HG03378 (cell line): ENCODE measurements at regions not wholly inside any gene's neighbourhood (a gene's known extent, or its start where the extent isn't known, plus 50 kb on each side); places are given as distances from the start of the nearest gene placed in this dataset.
A peak's percentile ranks its signal among the peaks of the same experiment; 100 is the strongest.
"Not testable (repeated sequence)": the region's sequence is repeated elsewhere in the genome, so short reads cannot be mapped to it uniquely, and the experiment has no call there.

Experiments used
- ATAC-seq: cut with Tn5 transposase; IDR thresholded peaks from one replicate; pipeline ENCODE4 v1.9.1; 2021; ENCODE audit warnings: mild to moderate bottlenecking, moderate library complexity; ENCODE audit not compliant: unreplicated experiment

- no peak for ATAC-seq
Observed at GRCh38 chr2:194723446-194723845, 933.6 kb upstream of the SLC39A10 start.

- no peak for ATAC-seq
Observed at GRCh38 chr2:194721227-194721626, 935.8 kb upstream of the SLC39A10 start.

- no peak for ATAC-seq
Observed at GRCh38 chr2:194720462-194720861, 936.6 kb upstream of the SLC39A10 start.

- no peak for ATAC-seq
Observed at GRCh38 chr2:194718881-194719280, 938.1 kb upstream of the SLC39A10 start.

- ATAC-seq: no peak
Observed at GRCh38 chr2:194714541-194714940, 942.5 kb upstream of the SLC39A10 start.

- no peak for ATAC-seq
Observed at GRCh38 chr2:194709840-194710239, 947.2 kb upstream of the SLC39A10 start.

- ATAC-seq: no peak
Observed at GRCh38 chr2:194706179-194706578, 950.8 kb upstream of the SLC39A10 start.

- no peak for ATAC-seq
Observed at GRCh38 chr2:194705398-194705797, 951.6 kb upstream of the SLC39A10 start.

GRCh38 chr2:194700726-194701125 is 956.3 kb upstream of the SLC39A10 start:
- no peak for ATAC-seq

- no peak for ATAC-seq
Observed at GRCh38 chr2:194700116-194700515, 956.9 kb upstream of the SLC39A10 start.

- ATAC-seq: no peak
Observed at GRCh38 chr2:194698012-194698411, 959.0 kb upstream of the SLC39A10 start.

GRCh38 chr2:194697439-194697838 is 959.6 kb upstream of the SLC39A10 start:
- ATAC-seq: no peak

GRCh38 chr2:194696690-194697089 is 960.3 kb upstream of the SLC39A10 start:
- ATAC-seq: no peak

- ATAC-seq: no peak
Observed at GRCh38 chr2:194686569-194686968, 970.5 kb upstream of the SLC39A10 start.

- ATAC-seq: no peak
Observed at GRCh38 chr2:194674043-194674442, 983.0 kb upstream of the SLC39A10 start.

GRCh38 chr2:194672994-194673393 is 984.0 kb upstream of the SLC39A10 start:
- no peak for ATAC-seq

- no peak for ATAC-seq
Observed at GRCh38 chr2:194661431-194661830, 995.6 kb upstream of the SLC39A10 start.

GRCh38 chr2:194639057-194639456 is 1018.0 kb upstream of the SLC39A10 start:
- ATAC-seq: not testable (repeated sequence)

- no peak for ATAC-seq
Observed at GRCh38 chr2:194621945-194622344, 1035.1 kb upstream of the SLC39A10 start.

- ATAC-seq: no peak
Observed at GRCh38 chr2:194619366-194619765, 1037.7 kb upstream of the SLC39A10 start.

- no peak for ATAC-seq
Observed at GRCh38 chr2:194618432-194618831, 1038.6 kb upstream of the SLC39A10 start.

GRCh38 chr2:194616334-194616733 is 1040.7 kb upstream of the SLC39A10 start:
- peak; percentile 88 for ATAC-seq

- ATAC-seq: no peak
Observed at GRCh38 chr2:194610297-194610696, 1046.7 kb upstream of the SLC39A10 start.

GRCh38 chr2:194603429-194603828 is 1053.6 kb upstream of the SLC39A10 start:
- ATAC-seq: no peak
